ENCODE measurements at regions not wholly inside any gene's neighbourhood (a gene's known extent, or its start where the extent isn't known, plus 50 kb on each side); places are given as distances from the start of the nearest gene placed in this dataset.

- TF ChIP-seq CTCF (IDR thresholded peaks at IDR 0.05) = no peak
- no peak for TF ChIP-seq POLR2A (IDR thresholded peaks at IDR 0.05)
Observed at GRCh38 chr3:76011121-76011520, 225.8 kb upstream of the ZNF717 start.
